Endothelial cell of umbilical vein (primary cell): ENCODE measurements at regions not wholly inside any gene's neighbourhood (a gene's known extent, or its start where the extent isn't known, plus 50 kb on each side); places are given as distances from the start of the nearest gene placed in this dataset.

Experiments
- BruUV-seq: library from RNA; stranded (reverse); fragments of 400-500 nt; replicated peaks from 2 replicates; lab custom pipeline; 2021; lab: Mats Ljungman, UMichigan
- CTCF ChIA-PET: fragments of 300-600, 350-600 bp; sonication (Branson Sonifier 250); formaldehyde crosslinking; loops from one replicate; lab custom pipeline; 2021; ENCODE audit warnings: antibody characterized with exemption, inconsistent platforms; lab: Charles Lee
- POLR2A ChIA-PET: fragments of 300-600, 350-600 bp; sonication (Branson Sonifier 250); formaldehyde crosslinking; loops from one replicate; lab custom pipeline; 2021; ENCODE audit warnings: antibody characterized with exemption, inconsistent platforms; lab: Charles Lee
- DNase-seq: peaks from one replicate; pipeline ENCODE4 v3.0.0-alpha.2; 2011; ENCODE audit warnings: low read depth, low spot score
- FAIRE-seq: peaks from 2 replicates; lab custom pipeline; 2011; peaks lifted over from hg19 to GRCh38; lab: Jason Lieb, UNC
- H2AFZ ChIP-seq: 2 replicates; pipeline ENCODE4 v1.6.0; 2012; ENCODE audit warnings: low read depth, low read length, control low read depth, inconsistent platforms
- H3K27ac ChIP-seq: 2 replicates; pipeline ENCODE4 v1.5.1; 2011; ENCODE audit warnings: low read depth, mild to moderate bottlenecking, control low read depth, low read length, moderate library complexity; ENCODE audit not compliant: insufficient read depth
- H3K27me3 ChIP-seq, 2 experiments: 2 replicates each; pipeline versions ENCODE4 v1.6.0 to v1.6.1; 2011; ENCODE audit warnings: low read length in 2 of 2, mixed read lengths in 1 of 2; ENCODE audit not compliant: control insufficient read depth in 2 of 2, insufficient read depth in 2 of 2
- H3K36me3 ChIP-seq, 2 experiments: 2 replicates in 1 of 2; 3 replicates in 1 of 2; pipeline ENCODE4 v1.5.1; 2011; ENCODE audit warnings: low read length in 2 of 2, mild to moderate bottlenecking in 1 of 2, moderate library complexity in 1 of 2; ENCODE audit not compliant: control insufficient read depth in 2 of 2, insufficient read depth in 2 of 2; ENCODE audit errors: extremely low read depth in 1 of 2
- H3K4me1 ChIP-seq: 3 replicates; pipeline ENCODE4 v1.5.1; 2011; ENCODE audit warnings: mild to moderate bottlenecking, low read length; ENCODE audit not compliant: control insufficient read depth, insufficient read depth; ENCODE audit errors: extremely low read depth
- H3K4me2 ChIP-seq: 2 replicates; pipeline ENCODE4 v1.6.1; 2011; ENCODE audit warnings: low read length, control low read depth, mixed read lengths; ENCODE audit not compliant: insufficient read depth
- H3K4me3 ChIP-seq, 3 experiments: fragments of 200-600 bp in 1 of 3; sonication (generic), shearing (Covaris generic) in 1 of 3; replicated peaks in 1 of 3; 2 replicates each; pipeline ENCODE4 v1.5.1; 2011 to 2016; ENCODE audit warnings: control low read depth in 3 of 3, low read length in 3 of 3, mild to moderate bottlenecking in 2 of 3, inconsistent platforms in 1 of 3, low read depth in 1 of 3, moderate library complexity in 1 of 3; ENCODE audit not compliant: insufficient read depth in 1 of 3
- H3K79me2 ChIP-seq: 2 replicates; pipeline ENCODE4 v1.6.0; 2012; ENCODE audit warnings: low read length, inconsistent platforms; ENCODE audit not compliant: control insufficient read depth, insufficient read depth
- H3K9ac ChIP-seq: replicated peaks from 2 replicates; pipeline ENCODE3; 2011; ENCODE audit warnings: low read length, control low read depth; ENCODE audit not compliant: insufficient read depth; ENCODE audit errors: extremely low read depth
- H3K9me1 ChIP-seq: replicated peaks from 3 replicates; pipeline ENCODE4 v1.6.0; 2011; ENCODE audit warnings: mild to moderate bottlenecking, low read length; ENCODE audit not compliant: control insufficient read depth, insufficient read depth; ENCODE audit errors: extremely low read depth
- H3K9me3 ChIP-seq: replicated peaks from 2 replicates; pipeline ENCODE4 v1.5.1; 2012; ENCODE audit warnings: low read length, inconsistent platforms; ENCODE audit not compliant: control insufficient read depth, insufficient read depth
- H4K20me1 ChIP-seq: replicated peaks from 2 replicates; pipeline ENCODE3; 2011; ENCODE audit warnings: mild to moderate bottlenecking, low read length; ENCODE audit not compliant: control insufficient read depth, insufficient read depth; ENCODE audit errors: extremely low read depth
- EZH2 ChIP-seq: IDR thresholded peaks from 2 replicates; pipeline ENCODE4 v1.6.1; 2012; ENCODE audit warnings: borderline replicate concordance, low read depth, mild to moderate bottlenecking, moderate library complexity, low read length, inconsistent platforms; ENCODE audit not compliant: severe bottlenecking
- FOS ChIP-seq: IDR thresholded peaks from 2 replicates; pipeline ENCODE4 v1.6.1; 2011; ENCODE audit warnings: mild to moderate bottlenecking, low read length, moderate library complexity, borderline replicate concordance; ENCODE audit not compliant: insufficient read depth
- GATA2 ChIP-seq: IDR thresholded peaks from 2 replicates; pipeline ENCODE4 v1.7.0; 2011; ENCODE audit warnings: low read depth, mild to moderate bottlenecking, moderate library complexity, mixed read lengths, low read length; ENCODE audit not compliant: insufficient read length, insufficient read depth
- JUN ChIP-seq: IDR thresholded peaks from 2 replicates; pipeline ENCODE4 v1.6.1; 2011; ENCODE audit warnings: borderline replicate concordance, low read depth; ENCODE audit not compliant: insufficient read length, insufficient read depth
- MAX ChIP-seq: IDR thresholded peaks from 2 replicates; pipeline ENCODE4 v1.6.1; 2011; ENCODE audit not compliant: insufficient read depth, insufficient read length
- MYC ChIP-seq: IDR thresholded peaks from one replicate; pipeline ENCODE4 v1.6.1; 2011; ENCODE audit warnings: mild to moderate bottlenecking, low read depth, low read length
- POLR2A ChIP-seq: IDR thresholded peaks from 2 replicates; pipeline ENCODE4 v1.6.1; 2012; ENCODE audit warnings: low read depth, mild to moderate bottlenecking, control low read depth, low read length
- POLR2AphosphoS5 ChIP-seq: IDR thresholded peaks from 2 replicates; pipeline ENCODE4 v1.6.1; 2012; ENCODE audit warnings: low read depth, mild to moderate bottlenecking, control low read depth, low read length, moderate library complexity; ENCODE audit not compliant: insufficient read depth
- dilution Hi-C: fragments of 300-500 bp; cut with MboI; formaldehyde crosslinking; loops from one replicate; pipeline ENCODE4 v1.15.0; 2019; ENCODE audit warnings: low sequenced_read_pairs; ENCODE audit not compliant: extremely low pct_ligation_motif_present
- intact Hi-C: fragments of 100-400 bp; cut with micrococcal nuclease; formaldehyde crosslinking; loops from one replicate; pipeline ENCODE4 v1.10.0; 2022
- TF ChIP-seq, protein P1 (sequence below), 2 donors: IDR thresholded peaks; 1 replicate in 1 of 2; 2 replicates in 1 of 2; pipeline ENCODE4 v1.5.1; 2011; ENCODE audit warnings: low read length in 2 of 2, mild to moderate bottlenecking in 2 of 2, moderate library complexity in 2 of 2, control low read depth in 1 of 2, inconsistent platforms in 1 of 2, low read depth in 1 of 2; ENCODE audit not compliant: insufficient read depth in 1 of 2; ENCODE audit errors: extremely low read depth in 1 of 2

DNA sequence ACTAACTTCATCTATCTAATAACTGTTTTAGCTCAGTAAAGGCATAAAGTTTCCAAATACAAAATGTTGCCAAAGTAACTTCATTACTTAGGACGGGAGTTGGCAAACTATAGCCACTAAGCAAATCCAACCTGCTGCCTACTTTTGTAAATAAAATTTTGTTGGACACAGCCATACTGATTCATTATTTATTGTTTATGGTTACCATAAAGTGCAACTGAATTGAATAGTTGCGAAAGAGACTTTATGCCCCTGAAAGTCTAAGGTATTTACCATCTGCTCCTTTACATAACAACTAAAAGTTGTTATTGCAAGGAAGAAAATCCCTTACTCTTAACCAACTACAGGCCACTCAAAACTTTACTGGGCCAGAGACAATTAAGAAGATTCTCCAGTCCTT lies 256.7 kb upstream of the RBBP8 start:
- no peak for FAIRE-seq
- Histone ChIP-seq H3K4me3 (no peak overlapping the region), H3K27me3 (no peaks in the 10 kb centered on the region), H2AFZ (no peak overlapping the region), H3K4me2 (no peak overlapping the region), H3K9ac (no peak overlapping the region), H3K9me3 (no peaks in the 10 kb centered on the region), H4K20me1 (no peaks in the 10 kb centered on the region), H3K27ac (no peak overlapping the region), H3K79me2 (no peaks in the 10 kb centered on the region), H3K36me3 (no peaks in the 10 kb centered on the region), H3K9me1 (no peaks in the 10 kb centered on the region), H3K4me1 (peaks cover 27% of the 10 kb centered on the region)
- ChIA-PET POLR2A (no interaction called here), CTCF (no interaction called here)
- no peak for DNase-seq
- BruUV-seq: no TSS peak
- dilution Hi-C loops: no loop called here
- TF ChIP-seq FOS (no peak), POLR2A (no peak), GATA2 (no peak), MYC (no peak), JUN (no peak), MAX (no peak), EZH2 (no peak), POLR2AphosphoS5 (no peak)
- TF ChIP-seq, protein P1, sequence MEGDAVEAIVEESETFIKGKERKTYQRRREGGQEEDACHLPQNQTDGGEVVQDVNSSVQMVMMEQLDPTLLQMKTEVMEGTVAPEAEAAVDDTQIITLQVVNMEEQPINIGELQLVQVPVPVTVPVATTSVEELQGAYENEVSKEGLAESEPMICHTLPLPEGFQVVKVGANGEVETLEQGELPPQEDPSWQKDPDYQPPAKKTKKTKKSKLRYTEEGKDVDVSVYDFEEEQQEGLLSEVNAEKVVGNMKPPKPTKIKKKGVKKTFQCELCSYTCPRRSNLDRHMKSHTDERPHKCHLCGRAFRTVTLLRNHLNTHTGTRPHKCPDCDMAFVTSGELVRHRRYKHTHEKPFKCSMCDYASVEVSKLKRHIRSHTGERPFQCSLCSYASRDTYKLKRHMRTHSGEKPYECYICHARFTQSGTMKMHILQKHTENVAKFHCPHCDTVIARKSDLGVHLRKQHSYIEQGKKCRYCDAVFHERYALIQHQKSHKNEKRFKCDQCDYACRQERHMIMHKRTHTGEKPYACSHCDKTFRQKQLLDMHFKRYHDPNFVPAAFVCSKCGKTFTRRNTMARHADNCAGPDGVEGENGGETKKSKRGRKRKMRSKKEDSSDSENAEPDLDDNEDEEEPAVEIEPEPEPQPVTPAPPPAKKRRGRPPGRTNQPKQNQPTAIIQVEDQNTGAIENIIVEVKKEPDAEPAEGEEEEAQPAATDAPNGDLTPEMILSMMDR (IDR thresholded peaks at IDR 0.05; ENCODE audit: extremely low read depth in 1 of 2, insufficient read depth in 1 of 2, low read depth in 1 of 2, low read length in 2 of 2): no peak
- intact Hi-C loops: no loop called here
